DND-41 (cell line): ENCODE measurements at regions not wholly inside any gene's neighbourhood (a gene's known extent, or its start where the extent isn't known, plus 50 kb on each side); places are given as distances from the start of the nearest gene placed in this dataset.
"Not testable (repeated sequence)": the region's sequence is repeated elsewhere in the genome, so short reads cannot be mapped to it uniquely, and the experiment has no call there.

Experiments
- ATAC-seq: fragments of 200-7000 bp; cut with Tn5 transposase; 3 replicates; pipeline ENCODE4 v1.9.1; 2021; ENCODE audit warnings: low read depth; ENCODE audit not compliant: insufficient read depth
- DNase-seq: peaks from one replicate; pipeline ENCODE4 v3.0.0-alpha.2; 2020
- H2AFZ ChIP-seq: 2 replicates; pipeline ENCODE4 v1.6.0; 2012; ENCODE audit warnings: low read depth, low read length
- H3K27ac ChIP-seq: 2 replicates; pipeline ENCODE4 v1.5.1; 2012; ENCODE audit warnings: low read length, inconsistent platforms
- H3K27me3 ChIP-seq: fragments of 200-600 bp; sonication (generic); 2 replicates; pipeline ENCODE4 v1.6.0; 2012; ENCODE audit warnings: low read length, mild to moderate bottlenecking, inconsistent platforms; ENCODE audit not compliant: insufficient read depth, poor library complexity
- H3K36me3 ChIP-seq: 2 replicates; pipeline ENCODE4 v1.5.1; 2012; ENCODE audit warnings: low read length, inconsistent platforms; ENCODE audit not compliant: insufficient read depth
- H3K4me1 ChIP-seq: 2 replicates; pipeline ENCODE4 v1.5.1; 2012; ENCODE audit warnings: mild to moderate bottlenecking, low read length; ENCODE audit not compliant: insufficient read depth
- H3K4me2 ChIP-seq: 2 replicates; pipeline ENCODE4 v1.6.0; 2012; ENCODE audit warnings: mild to moderate bottlenecking, moderate library complexity, low read length, inconsistent platforms; ENCODE audit not compliant: insufficient read depth
- H3K4me3 ChIP-seq, 2 experiments: fragments of 200-600 bp in 1 of 2; shearing (Covaris generic) in 1 of 2; 2 replicates each; pipeline ENCODE4 v1.5.1; 2012 to 2016; ENCODE audit warnings: inconsistent platforms in 2 of 2, low read length in 2 of 2, mild to moderate bottlenecking in 2 of 2, low read depth in 1 of 2, moderate library complexity in 1 of 2
- H3K79me2 ChIP-seq: 2 replicates; pipeline ENCODE4 v1.6.0; 2012; ENCODE audit warnings: low read length, inconsistent platforms; ENCODE audit not compliant: insufficient read depth
- H3K9ac ChIP-seq: 2 replicates; pipeline ENCODE4 v1.6.0; 2012; ENCODE audit warnings: low read depth, mild to moderate bottlenecking, inconsistent platforms, low read length, moderate library complexity
- H3K9me3 ChIP-seq: 2 replicates; pipeline ENCODE4 v1.5.1; 2012; ENCODE audit warnings: low read length, moderate library complexity, mild to moderate bottlenecking, inconsistent platforms; ENCODE audit not compliant: insufficient read depth, severe bottlenecking
- H4K20me1 ChIP-seq: 2 replicates; pipeline ENCODE4 v1.6.0; 2012; ENCODE audit warnings: low read length; ENCODE audit not compliant: insufficient read depth
- EZH2 ChIP-seq: IDR thresholded peaks from 3 replicates; pipeline ENCODE4 v1.6.1; 2012; ENCODE audit warnings: borderline replicate concordance, low read depth, mild to moderate bottlenecking, moderate library complexity, low read length, inconsistent platforms; ENCODE audit not compliant: severe bottlenecking
- TF ChIP-seq, protein P1 (sequence below): IDR thresholded peaks from 2 replicates; pipeline ENCODE4 v1.5.1; 2012; ENCODE audit warnings: borderline replicate concordance, low read length, moderate library complexity, mild to moderate bottlenecking; ENCODE audit not compliant: poor library complexity, severe bottlenecking; ENCODE audit errors: extremely low read depth

DNA sequence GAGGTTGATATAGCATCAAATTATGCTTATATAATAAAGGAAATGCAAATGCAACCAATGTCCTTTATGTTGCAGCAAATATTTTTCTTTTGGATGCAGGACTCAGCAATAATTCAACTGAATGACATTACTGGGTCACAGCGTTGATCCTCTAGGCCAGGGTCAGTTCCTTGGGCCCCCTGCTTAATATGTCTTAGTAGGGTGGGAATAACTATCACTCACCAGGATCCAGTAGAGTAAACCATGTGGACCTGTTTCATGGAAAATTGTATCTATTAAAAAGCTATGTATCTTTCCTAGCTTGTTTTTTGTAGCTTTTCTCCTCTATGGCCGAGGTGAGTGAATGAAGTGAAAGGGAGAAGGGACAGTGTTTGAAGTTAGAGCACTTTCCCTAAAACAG, 161.5 kb upstream of the SSTR1 start:
- Histone ChIP-seq H3K36me3 (no peaks in the 10 kb centered on the region), H4K20me1 (no peaks in the 10 kb centered on the region), H3K79me2 (no peaks in the 10 kb centered on the region), H3K4me2 (no peak overlapping the region), H3K4me3 (no peak overlapping the region), H2AFZ (no peak overlapping the region), H3K27ac (no peak overlapping the region), H3K4me1 (no peaks in the 10 kb centered on the region), H3K9me3 (no peaks in the 10 kb centered on the region), H3K27me3 (no peaks in the 10 kb centered on the region), H3K9ac (no peak overlapping the region)
- DNase-seq (no peak), ATAC-seq (no peak)
- no peak for TF ChIP-seq EZH2
- TF ChIP-seq, protein P1, sequence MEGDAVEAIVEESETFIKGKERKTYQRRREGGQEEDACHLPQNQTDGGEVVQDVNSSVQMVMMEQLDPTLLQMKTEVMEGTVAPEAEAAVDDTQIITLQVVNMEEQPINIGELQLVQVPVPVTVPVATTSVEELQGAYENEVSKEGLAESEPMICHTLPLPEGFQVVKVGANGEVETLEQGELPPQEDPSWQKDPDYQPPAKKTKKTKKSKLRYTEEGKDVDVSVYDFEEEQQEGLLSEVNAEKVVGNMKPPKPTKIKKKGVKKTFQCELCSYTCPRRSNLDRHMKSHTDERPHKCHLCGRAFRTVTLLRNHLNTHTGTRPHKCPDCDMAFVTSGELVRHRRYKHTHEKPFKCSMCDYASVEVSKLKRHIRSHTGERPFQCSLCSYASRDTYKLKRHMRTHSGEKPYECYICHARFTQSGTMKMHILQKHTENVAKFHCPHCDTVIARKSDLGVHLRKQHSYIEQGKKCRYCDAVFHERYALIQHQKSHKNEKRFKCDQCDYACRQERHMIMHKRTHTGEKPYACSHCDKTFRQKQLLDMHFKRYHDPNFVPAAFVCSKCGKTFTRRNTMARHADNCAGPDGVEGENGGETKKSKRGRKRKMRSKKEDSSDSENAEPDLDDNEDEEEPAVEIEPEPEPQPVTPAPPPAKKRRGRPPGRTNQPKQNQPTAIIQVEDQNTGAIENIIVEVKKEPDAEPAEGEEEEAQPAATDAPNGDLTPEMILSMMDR = no peak

DNA sequence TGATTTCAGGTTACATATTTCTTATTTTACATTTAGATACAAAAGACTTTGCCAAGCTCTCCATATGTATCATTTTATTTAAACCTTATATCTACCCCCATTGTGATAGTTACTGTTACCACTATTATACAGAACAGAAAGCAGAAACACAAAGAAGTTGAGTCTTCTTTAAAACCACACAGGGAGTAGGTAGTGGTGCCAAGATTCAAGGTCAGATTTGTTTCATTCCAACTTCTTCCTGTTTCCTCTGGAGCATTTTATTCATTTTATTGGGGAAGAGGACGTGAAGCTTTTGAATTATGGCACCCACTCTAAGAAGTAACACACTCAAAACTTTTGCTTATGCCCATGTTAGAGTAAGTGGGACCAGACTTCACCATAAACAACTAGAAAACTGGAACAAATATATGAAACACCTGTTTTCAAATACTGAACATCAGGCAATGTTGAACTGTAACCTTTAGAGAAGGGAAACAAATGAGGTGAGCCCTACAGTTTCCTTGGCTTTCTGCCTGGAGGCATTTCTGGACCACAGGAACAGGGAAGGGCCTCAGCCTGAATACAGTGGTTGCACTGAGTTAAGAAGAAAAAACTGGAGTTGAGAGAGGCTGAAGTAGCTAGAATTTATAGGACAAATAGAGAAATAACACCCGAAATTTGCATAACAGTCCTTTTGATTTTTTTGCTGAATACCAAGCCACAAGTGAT, 160.4 kb upstream of the SSTR1 start:
- H3K4me1 ChIP-seq = no peaks in the 10 kb centered on the region
- H3K9me3 ChIP-seq = no peaks in the 10 kb centered on the region
- no peak for ATAC-seq
- H3K79me2 ChIP-seq = no peaks in the 10 kb centered on the region
- H3K4me2 ChIP-seq = no peak overlapping the region
- H3K9ac ChIP-seq = no peak overlapping the region
- no peaks in the 10 kb centered on the region for H3K27me3 ChIP-seq
- DNase-seq = no peak
- H3K4me3 ChIP-seq = no peak overlapping the region
- no peaks in the 10 kb centered on the region for H4K20me1 ChIP-seq
- H2AFZ ChIP-seq = no peak overlapping the region
- no peaks in the 10 kb centered on the region for H3K36me3 ChIP-seq
- TF ChIP-seq, protein P1 = no peak
- no peak for TF ChIP-seq EZH2
- H3K27ac ChIP-seq = no peak overlapping the region

DNA sequence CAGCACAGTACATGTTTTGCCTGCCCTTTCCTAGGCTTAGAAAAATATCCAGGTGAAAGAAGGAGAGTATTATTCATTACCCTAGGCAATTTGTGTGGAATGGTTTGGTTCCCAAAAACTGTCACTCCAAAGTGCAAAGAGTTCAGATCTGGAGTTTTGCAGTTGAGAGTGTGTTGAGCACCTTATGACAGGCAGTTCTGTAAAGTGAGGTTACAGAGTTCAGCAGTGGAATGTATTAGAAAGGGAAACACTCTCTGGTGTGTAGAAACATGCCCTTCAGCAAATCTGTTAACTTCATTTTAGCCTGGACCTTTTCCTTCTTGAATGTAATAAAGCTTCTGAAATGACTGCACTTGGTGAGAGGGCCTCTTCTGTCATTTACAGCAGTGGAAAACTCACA, 154.0 kb upstream of the SSTR1 start:
- ATAC-seq = no peak
- H3K4me3 ChIP-seq = no peak overlapping the region
- no peaks in the 10 kb centered on the region for H3K9me3 ChIP-seq
- no peak overlapping the region for H3K4me2 ChIP-seq
- H3K79me2 ChIP-seq = no peaks in the 10 kb centered on the region
- H3K27ac ChIP-seq = no peak overlapping the region
- H3K9ac ChIP-seq = no peak overlapping the region
- DNase-seq = no peak
- H2AFZ ChIP-seq = no peak overlapping the region; the same call in 1 of the 2 replicates
- no peaks in the 10 kb centered on the region for H3K27me3 ChIP-seq
- no peaks in the 10 kb centered on the region for H4K20me1 ChIP-seq
- TF ChIP-seq EZH2 = no peak
- TF ChIP-seq, protein P1 = no peak
- H3K36me3 ChIP-seq = no peaks in the 10 kb centered on the region
- H3K4me1 ChIP-seq = no peaks in the 10 kb centered on the region

DNA sequence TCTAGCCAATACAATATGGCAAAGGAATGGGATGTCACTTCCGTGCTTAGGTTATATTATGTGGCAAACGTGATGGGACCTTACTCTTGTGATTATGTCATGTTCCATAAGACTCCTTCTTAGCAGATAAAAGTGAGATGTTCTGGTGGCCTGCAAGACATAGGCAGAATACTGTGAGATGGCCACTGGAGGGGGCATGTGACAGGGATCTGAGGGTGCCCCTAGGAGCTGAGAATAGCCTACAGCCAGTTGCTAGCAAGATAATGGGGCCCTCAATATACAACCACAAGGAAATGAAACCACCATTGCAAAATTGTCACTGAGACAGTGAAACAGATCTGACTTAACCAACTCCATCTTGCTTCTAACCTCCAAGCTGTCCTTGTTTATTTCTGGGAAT, 151.4 kb upstream of the SSTR1 start:
- Histone ChIP-seq H3K9ac (no peak overlapping the region), H3K27ac (no peak overlapping the region), H3K9me3 (peaks cover 3% of the 10 kb centered on the region), H3K79me2 (no peaks in the 10 kb centered on the region), H3K4me3 (no peak overlapping the region), H3K27me3 (no peaks in the 10 kb centered on the region), H3K36me3 (no peaks in the 10 kb centered on the region), H3K4me1 (no peaks in the 10 kb centered on the region), H3K4me2 (no peak overlapping the region), H2AFZ (no peak overlapping the region), H4K20me1 (no peaks in the 10 kb centered on the region)
- TF ChIP-seq, protein P1 = no peak
- no peak for TF ChIP-seq EZH2
- DNase-seq = no peak
- ATAC-seq = no peak

DNA sequence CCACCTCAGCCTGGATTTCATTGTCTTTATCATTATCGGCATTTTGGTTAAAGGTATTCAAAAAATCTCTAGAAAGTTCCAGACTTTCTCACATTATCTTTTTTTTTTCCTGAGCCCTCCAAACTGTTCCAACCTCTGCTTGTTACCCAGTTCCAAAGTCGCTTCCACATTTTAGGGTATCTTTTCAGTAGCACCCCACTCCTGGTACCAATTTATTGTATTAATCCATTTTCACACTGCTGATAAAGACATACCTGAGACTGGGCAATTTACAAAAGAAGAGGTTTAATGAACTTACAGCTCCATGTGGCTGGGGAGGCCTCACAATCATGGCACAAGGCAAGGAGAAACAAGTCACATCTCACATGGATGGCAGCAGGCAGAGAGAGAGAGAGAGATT, 145.5 kb upstream of the SSTR1 start:
- DNase-seq, ATAC-seq, H3K9ac ChIP-seq, H3K36me3 ChIP-seq, H3K27me3 ChIP-seq, H3K4me2 ChIP-seq, H4K20me1 ChIP-seq, H3K27ac ChIP-seq, H2AFZ ChIP-seq, H3K79me2 ChIP-seq, H3K4me3 ChIP-seq: not testable (repeated sequence)
- peaks cover 18% of the 10 kb centered on the region for H3K4me1 ChIP-seq
- H3K9me3 ChIP-seq = peaks cover 14% of the 10 kb centered on the region
